ENCODE measurements at regions not wholly inside any gene's neighbourhood (a gene's known extent, or its start where the extent isn't known, plus 50 kb on each side); places are given as distances from the start of the nearest gene placed in this dataset.

DNA sequence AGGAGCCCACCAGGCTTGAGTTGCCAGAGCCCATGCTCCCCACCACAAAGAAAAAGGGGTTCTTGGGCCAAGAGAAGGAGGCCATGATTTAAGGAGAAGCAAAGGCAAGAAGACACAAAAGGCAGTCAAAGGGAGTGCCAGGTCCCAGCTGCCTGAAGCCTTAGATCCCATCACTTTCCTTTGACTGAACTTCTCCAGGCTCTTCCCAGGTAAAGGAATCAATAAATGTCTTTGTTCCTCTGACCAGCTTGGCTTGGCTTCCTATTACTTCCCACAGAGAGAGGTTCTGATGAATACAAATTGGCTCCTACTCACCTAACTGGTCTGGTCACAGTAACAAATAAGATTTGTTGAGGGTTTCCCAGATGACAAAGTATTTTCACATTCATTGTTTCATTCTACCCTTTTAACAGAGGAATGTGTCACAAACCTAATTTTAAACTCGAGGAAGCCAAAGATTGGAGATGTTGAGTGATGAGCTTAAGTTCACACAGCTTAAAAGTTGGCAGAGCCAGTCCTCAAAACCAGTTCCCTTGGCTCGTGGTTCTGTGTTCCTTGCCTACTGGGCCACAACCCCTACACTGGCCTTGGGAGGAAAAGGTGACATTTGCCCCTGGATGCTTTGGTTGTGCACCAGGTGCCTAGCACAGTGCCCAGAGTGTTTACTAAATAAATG, 96.4 kb upstream of the SESN3 start:
- TF ChIP-seq, protein P1, sequence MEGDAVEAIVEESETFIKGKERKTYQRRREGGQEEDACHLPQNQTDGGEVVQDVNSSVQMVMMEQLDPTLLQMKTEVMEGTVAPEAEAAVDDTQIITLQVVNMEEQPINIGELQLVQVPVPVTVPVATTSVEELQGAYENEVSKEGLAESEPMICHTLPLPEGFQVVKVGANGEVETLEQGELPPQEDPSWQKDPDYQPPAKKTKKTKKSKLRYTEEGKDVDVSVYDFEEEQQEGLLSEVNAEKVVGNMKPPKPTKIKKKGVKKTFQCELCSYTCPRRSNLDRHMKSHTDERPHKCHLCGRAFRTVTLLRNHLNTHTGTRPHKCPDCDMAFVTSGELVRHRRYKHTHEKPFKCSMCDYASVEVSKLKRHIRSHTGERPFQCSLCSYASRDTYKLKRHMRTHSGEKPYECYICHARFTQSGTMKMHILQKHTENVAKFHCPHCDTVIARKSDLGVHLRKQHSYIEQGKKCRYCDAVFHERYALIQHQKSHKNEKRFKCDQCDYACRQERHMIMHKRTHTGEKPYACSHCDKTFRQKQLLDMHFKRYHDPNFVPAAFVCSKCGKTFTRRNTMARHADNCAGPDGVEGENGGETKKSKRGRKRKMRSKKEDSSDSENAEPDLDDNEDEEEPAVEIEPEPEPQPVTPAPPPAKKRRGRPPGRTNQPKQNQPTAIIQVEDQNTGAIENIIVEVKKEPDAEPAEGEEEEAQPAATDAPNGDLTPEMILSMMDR (IDR thresholded peaks at IDR 0.05), result no peak
- TF ChIP-seq POLR2AphosphoS5 (IDR thresholded peaks at IDR 0.05; ENCODE audit: low read depth, low read length) (no peak), TCF7L2 (IDR thresholded peaks at IDR 0.05; ENCODE audit: low read depth, low read length) (no peak), SIN3A (IDR thresholded peaks at IDR 0.05; ENCODE audit: borderline replicate concordance, insufficient read depth, low read depth, low read length) (no peak)
- TF ChIP-seq, protein P2, sequence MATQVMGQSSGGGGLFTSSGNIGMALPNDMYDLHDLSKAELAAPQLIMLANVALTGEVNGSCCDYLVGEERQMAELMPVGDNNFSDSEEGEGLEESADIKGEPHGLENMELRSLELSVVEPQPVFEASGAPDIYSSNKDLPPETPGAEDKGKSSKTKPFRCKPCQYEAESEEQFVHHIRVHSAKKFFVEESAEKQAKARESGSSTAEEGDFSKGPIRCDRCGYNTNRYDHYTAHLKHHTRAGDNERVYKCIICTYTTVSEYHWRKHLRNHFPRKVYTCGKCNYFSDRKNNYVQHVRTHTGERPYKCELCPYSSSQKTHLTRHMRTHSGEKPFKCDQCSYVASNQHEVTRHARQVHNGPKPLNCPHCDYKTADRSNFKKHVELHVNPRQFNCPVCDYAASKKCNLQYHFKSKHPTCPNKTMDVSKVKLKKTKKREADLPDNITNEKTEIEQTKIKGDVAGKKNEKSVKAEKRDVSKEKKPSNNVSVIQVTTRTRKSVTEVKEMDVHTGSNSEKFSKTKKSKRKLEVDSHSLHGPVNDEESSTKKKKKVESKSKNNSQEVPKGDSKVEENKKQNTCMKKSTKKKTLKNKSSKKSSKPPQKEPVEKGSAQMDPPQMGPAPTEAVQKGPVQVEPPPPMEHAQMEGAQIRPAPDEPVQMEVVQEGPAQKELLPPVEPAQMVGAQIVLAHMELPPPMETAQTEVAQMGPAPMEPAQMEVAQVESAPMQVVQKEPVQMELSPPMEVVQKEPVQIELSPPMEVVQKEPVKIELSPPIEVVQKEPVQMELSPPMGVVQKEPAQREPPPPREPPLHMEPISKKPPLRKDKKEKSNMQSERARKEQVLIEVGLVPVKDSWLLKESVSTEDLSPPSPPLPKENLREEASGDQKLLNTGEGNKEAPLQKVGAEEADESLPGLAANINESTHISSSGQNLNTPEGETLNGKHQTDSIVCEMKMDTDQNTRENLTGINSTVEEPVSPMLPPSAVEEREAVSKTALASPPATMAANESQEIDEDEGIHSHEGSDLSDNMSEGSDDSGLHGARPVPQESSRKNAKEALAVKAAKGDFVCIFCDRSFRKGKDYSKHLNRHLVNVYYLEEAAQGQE (IDR thresholded peaks at IDR 0.05; ENCODE audit: insufficient read depth in 1 of 2, low read depth in 2 of 2, low read length in 1 of 2), result no peak

Data from Panc1 (cell line).